GM12878 (cell line): ENCODE measurements at regions not wholly inside any gene's neighbourhood (a gene's known extent, or its start where the extent isn't known, plus 50 kb on each side); places are given as distances from the start of the nearest gene placed in this dataset.

ENCODE experiments used
- ATAC-seq: fragments of 200-7000 bp; cut with Tn5 transposase; 3 replicates; pipeline ENCODE4 v1.9.1; 2020; ENCODE audit warnings: mild to moderate bottlenecking, moderate library complexity
- BruUV-seq: library from RNA; stranded (reverse); fragments of 400-500 nt; replicated peaks from 2 replicates; lab custom pipeline; 2021; lab: Mats Ljungman, UMichigan
- CTCF ChIA-PET: fragments of 300-600 bp; sonication (Branson Sonifier 250); formaldehyde crosslinking; extraction: SDS; loops from one replicate; lab custom pipeline; 2021; ENCODE audit warnings: inconsistent platforms; lab: Yijun Ruan, JAX
- POLR2A ChIA-PET: fragments of 350-600 bp; formaldehyde crosslinking; extraction: SDS; loops from one replicate; lab custom pipeline; 2021; ENCODE audit warnings: inconsistent platforms; lab: Charles Lee
- RAD21 ChIA-PET: fragments of 300-600 bp; sonication (Branson Sonifier 250); formaldehyde crosslinking; loops from one replicate; lab custom pipeline; 2023; ENCODE audit warnings: antibody characterized with exemption; ENCODE audit not compliant: unreplicated experiment; lab: Charles Lee
- SMC1A ChIA-PET: fragments of 300-600 bp; sonication (Branson Sonifier 250); formaldehyde crosslinking; loops from one replicate; lab custom pipeline; 2023; ENCODE audit not compliant: unreplicated experiment, uncharacterized antibody; lab: Charles Lee
- DNase-seq: peaks from one replicate; pipeline ENCODE4 v3.0.0-alpha.2; 2011; ENCODE audit warnings: low read depth, low spot score
- FAIRE-seq: peaks from 3 replicates; lab custom pipeline; 2011; peaks lifted over from hg19 to GRCh38; lab: Jason Lieb, UNC
- H2AFZ ChIP-seq: 2 replicates; pipeline ENCODE4 v1.6.0; 2011; ENCODE audit warnings: low read depth, low read length, control low read depth; ENCODE audit not compliant: control insufficient read depth
- H3K27ac ChIP-seq: 2 replicates; pipeline ENCODE4 v1.5.1; 2011; ENCODE audit warnings: control low read depth; ENCODE audit not compliant: control insufficient read depth, insufficient read depth
- H3K27me3 ChIP-seq, 2 experiments: replicated peaks in 1 of 2; 2 replicates each; pipeline versions ENCODE4 v1.6.0 to v1.6.1; 2011; ENCODE audit warnings: low read length in 1 of 2; ENCODE audit not compliant: control insufficient read depth in 2 of 2, insufficient read depth in 2 of 2
- H3K36me3 ChIP-seq, 2 experiments: 2 replicates each; pipeline ENCODE4 v1.5.1; 2011; ENCODE audit warnings: low read length in 1 of 2; ENCODE audit not compliant: control insufficient read depth in 2 of 2, insufficient read depth in 2 of 2
- H3K4me1 ChIP-seq: 2 replicates; pipeline ENCODE4 v1.6.1; 2011; ENCODE audit warnings: mild to moderate bottlenecking, low read length, moderate library complexity, mixed read lengths; ENCODE audit not compliant: control insufficient read depth, insufficient read depth
- H3K4me2 ChIP-seq: 2 replicates; pipeline ENCODE4 v1.6.0; 2011; ENCODE audit warnings: control low read depth; ENCODE audit not compliant: control insufficient read depth, insufficient read depth
- H3K4me3 ChIP-seq: fragments of 200-600 bp; sonication (generic); 2 replicates; pipeline ENCODE4 v1.5.1; 2016
- H3K79me2 ChIP-seq: 2 replicates; pipeline ENCODE4 v1.6.0; 2011; ENCODE audit warnings: low read length; ENCODE audit not compliant: control insufficient read depth, insufficient read depth
- H3K9ac ChIP-seq: 2 replicates; pipeline ENCODE4 v1.8.0; 2011; ENCODE audit warnings: low read length, control low read depth, mixed read lengths; ENCODE audit not compliant: control insufficient read depth, insufficient read depth
- H3K9me3 ChIP-seq: replicated peaks from 3 replicates; pipeline ENCODE4 v1.5.1; 2011; ENCODE audit warnings: mild to moderate bottlenecking, low read length; ENCODE audit not compliant: control insufficient read depth, insufficient read depth
- H4K20me1 ChIP-seq: 2 replicates; pipeline ENCODE4 v1.6.0; 2011; ENCODE audit not compliant: control insufficient read depth, insufficient read depth
- CBX5 ChIP-seq: sonication (generic); IDR thresholded peaks from 2 replicates; pipeline ENCODE4 v1.6.1; 2016; ENCODE audit warnings: low read depth, moderate library complexity, mild to moderate bottlenecking, inconsistent platforms
- CREM ChIP-seq: IDR thresholded peaks from 2 replicates; pipeline ENCODE4 v1.6.1; 2014; ENCODE audit warnings: antibody characterized with exemption, low read depth
- DPF2 ChIP-seq: fragments of 450-650 bp; IDR thresholded peaks from 2 replicates; pipeline ENCODE4 v1.6.1; 2017; ENCODE audit warnings: mild to moderate bottlenecking
- EP300 ChIP-seq, 2 experiments: fragments of 150-350 bp in 1 of 2; IDR thresholded peaks; 2 replicates each; pipeline ENCODE4 v1.6.1; 2011 to 2012; ENCODE audit warnings: low read depth in 2 of 2, low read length in 2 of 2, borderline replicate concordance in 1 of 2, improper control_type of control experiment in 1 of 2, inconsistent platforms in 1 of 2; ENCODE audit not compliant: control insufficient read depth in 1 of 2
- JUNB ChIP-seq: IDR thresholded peaks from 2 replicates; pipeline ENCODE4 v1.6.1; 2016; ENCODE audit warnings: antibody characterized with exemption, mild to moderate bottlenecking
- MXI1 ChIP-seq: fragments of 150-350 bp; IDR thresholded peaks from 2 replicates; pipeline ENCODE4 v1.6.1; 2011; ENCODE audit warnings: low read depth, mild to moderate bottlenecking, inconsistent platforms, low read length, improper control_type of control experiment
- POLR2AphosphoS2 ChIP-seq: IDR thresholded peaks from 2 replicates; pipeline ENCODE4 v1.6.1; 2011; ENCODE audit warnings: low read depth, mild to moderate bottlenecking, low read length, improper control_type of control experiment, moderate library complexity
- POLR2AphosphoS5 ChIP-seq: IDR thresholded peaks from 2 replicates; pipeline ENCODE4 v1.6.1; 2011; ENCODE audit warnings: mild to moderate bottlenecking, low read length, inconsistent platforms
- SIN3A ChIP-seq: IDR thresholded peaks from 2 replicates; pipeline ENCODE4 v1.6.1; 2012; ENCODE audit warnings: low read depth, low read length, improper control_type of control experiment
- SMAD5 ChIP-seq: IDR thresholded peaks from 2 replicates; pipeline ENCODE4 v1.6.1; 2016; ENCODE audit warnings: antibody characterized with exemption, low read depth
- ZBTB4 ChIP-seq: fragments of 450-650 bp; formaldehyde crosslinking; IDR thresholded peaks from 2 replicates; pipeline ENCODE4 v1.4.0; 2022; ENCODE audit warnings: mild to moderate bottlenecking, moderate library complexity
- ZNF24 ChIP-seq: fragments of 450-650 bp; IDR thresholded peaks from 2 replicates; pipeline ENCODE4 v1.6.1; 2017; ENCODE audit warnings: antibody characterized with exemption, mild to moderate bottlenecking
- WGBS: methylation state at CpG from one replicate; pipeline ENCODE4 v1.1.6; 2016; ENCODE audit warnings: low lambda C conversion rate; ENCODE audit not compliant: insufficient replicate concordance, insufficient coverage; ENCODE audit errors: missing lambda C conversion rate; 5-methylcytosine and 5-hydroxymethylcytosine counted together
- in situ Hi-C: fragments of 300-500 bp; cut with MboI; formaldehyde crosslinking; loops from 9 replicates; pipeline ENCODE4 v1.14.3; 2018; ENCODE audit warnings: mixed read lengths
- intact Hi-C: fragments of 100-400 bp; cut with micrococcal nuclease; formaldehyde crosslinking; loops from one replicate; pipeline ENCODE4 v1.14.2; 2022; ENCODE audit not compliant: unreplicated experiment
- TF ChIP-seq, protein P1 (sequence below): IDR thresholded peaks from 2 replicates; pipeline ENCODE4 v1.6.1; 2011; ENCODE audit warnings: low read depth, low read length, improper control_type of control experiment, borderline replicate concordance

GRCh38 chr5:144547098-144547499, 376.4 kb downstream of the KCTD16 start:
- no peak overlapping the region for H3K27ac ChIP-seq
- ChIA-PET POLR2A (no interaction called here), SMC1A (interaction anchor here (1.2 kb wide), 1 partner anchor 9 kb away, joined by 3 read pairs; no protein-coding TSS in a partner anchor)
- H3K9me3 ChIP-seq = no peaks in the 10 kb centered on the region
- intact Hi-C loops = no loop called here
- no peak overlapping the region for H3K4me3 ChIP-seq
- H2AFZ ChIP-seq = no peak overlapping the region
- no peak for FAIRE-seq
- TF ChIP-seq DPF2 (no peak), ZNF24 (no peak), ZBTB4 (no peak), SIN3A (no peak), SMAD5 (no peak)
- TF ChIP-seq, all 136 proteins: peak for 0
- ATAC-seq (no peak), DNase-seq (no peak)
- Histone ChIP-seq H3K36me3 (no peaks in the 10 kb centered on the region), H3K4me1 (no peaks in the 10 kb centered on the region), H4K20me1 (no peaks in the 10 kb centered on the region), H3K79me2 (no peaks in the 10 kb centered on the region), H3K9ac (no peak overlapping the region), H3K4me2 (no peak overlapping the region), H3K27me3 (no peaks in the 10 kb centered on the region)
- RAD21 ChIA-PET = no interaction called here
- CTCF ChIA-PET = no interaction called here
- no TSS peak for BruUV-seq
- 0% methylated on average over 1 of the region's 1 CpG for WGBS
- in situ Hi-C loops = no loop called here

DNA sequence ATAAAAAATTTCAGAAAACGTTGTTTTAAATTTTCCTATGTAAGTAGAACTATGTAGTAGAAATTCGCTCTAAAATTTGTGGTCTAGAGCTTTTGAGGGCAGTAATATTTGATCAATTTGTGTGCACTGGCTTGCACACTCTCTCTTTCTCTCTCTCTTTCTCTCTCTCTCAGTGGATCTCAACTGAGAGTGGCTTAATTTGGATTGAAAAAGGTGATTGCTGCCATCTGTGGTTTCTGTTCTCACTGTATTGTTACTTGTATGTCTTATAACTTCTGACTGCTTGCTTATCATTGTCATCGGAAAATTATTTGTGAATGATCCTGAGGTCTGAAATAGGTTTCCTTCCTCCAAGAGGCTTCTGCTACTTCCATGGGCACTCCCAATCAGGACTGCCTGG, 368.2 kb downstream of the KCTD16 start:
- H3K4me1 ChIP-seq = no peaks in the 10 kb centered on the region
- no peaks in the 10 kb centered on the region for H4K20me1 ChIP-seq
- DNase-seq = no peak
- intact Hi-C loops = no loop called here
- no peak overlapping the region for H3K27ac ChIP-seq
- WGBS = 28% methylated on average over 3 of the region's 3 CpGs
- ChIA-PET CTCF (no interaction called here), RAD21 (no interaction called here), SMC1A (interaction anchor here (1.0 kb wide), 1 partner anchor 8 kb away, joined by 3 read pairs; no protein-coding TSS in a partner anchor), POLR2A (no interaction called here)
- no peak overlapping the region for H3K4me2 ChIP-seq
- TF ChIP-seq MXI1 (no peak), CREM (no peak), JUNB (no peak), EP300 (IDR thresholded peaks at IDR 0.05; ENCODE audit: borderline replicate concordance in 1 of 2, control insufficient read depth in 1 of 2, low read depth in 2 of 2, low read length in 2 of 2) (no peak), POLR2AphosphoS2 (no peak), CBX5 (no peak), POLR2AphosphoS5 (no peak)
- TF ChIP-seq, protein P1, sequence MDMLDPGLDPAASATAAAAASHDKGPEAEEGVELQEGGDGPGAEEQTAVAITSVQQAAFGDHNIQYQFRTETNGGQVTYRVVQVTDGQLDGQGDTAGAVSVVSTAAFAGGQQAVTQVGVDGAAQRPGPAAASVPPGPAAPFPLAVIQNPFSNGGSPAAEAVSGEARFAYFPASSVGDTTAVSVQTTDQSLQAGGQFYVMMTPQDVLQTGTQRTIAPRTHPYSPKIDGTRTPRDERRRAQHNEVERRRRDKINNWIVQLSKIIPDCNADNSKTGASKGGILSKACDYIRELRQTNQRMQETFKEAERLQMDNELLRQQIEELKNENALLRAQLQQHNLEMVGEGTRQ = no peak
- H3K9me3 ChIP-seq = no peaks in the 10 kb centered on the region
- no peak overlapping the region for H3K9ac ChIP-seq
- no peaks in the 10 kb centered on the region for H3K79me2 ChIP-seq
- H3K27me3 ChIP-seq = no peaks in the 10 kb centered on the region
- ATAC-seq = no peak
- in situ Hi-C loops = no loop called here
- H3K36me3 ChIP-seq = no peaks in the 10 kb centered on the region
- no peak overlapping the region for H2AFZ ChIP-seq
- BruUV-seq = no TSS peak
- H3K4me3 ChIP-seq = no peak overlapping the region
- FAIRE-seq = no peak
